Tibial nerve (tissue), 4 donors: ENCODE measurements at regions not wholly inside any gene's neighbourhood (a gene's known extent, or its start where the extent isn't known, plus 50 kb on each side); places are given as distances from the start of the nearest gene placed in this dataset.

Experiments
- EP300 ChIP-seq, 2 donors: sonication (generic); formaldehyde crosslinking; IDR thresholded peaks; one replicate each; pipeline ENCODE4 v1.6.1; 2017; ENCODE audit warnings: antibody characterized with exemption in 2 of 2, mild to moderate bottlenecking in 1 of 2
- POLR2A ChIP-seq, 2 donors: fragments of 450-650 bp; IDR thresholded peaks; one replicate each; pipeline ENCODE4 v1.6.1; 2017; ENCODE audit warnings: antibody characterized with exemption in 2 of 2, mild to moderate bottlenecking in 2 of 2, moderate library complexity in 2 of 2
- TF ChIP-seq, protein P1 (sequence below), 5 experiments: fragments of 200-600 bp in 3 of 5; fragments of 450-650 bp in 2 of 5; sonication (generic) in 3 of 5; IDR thresholded peaks; one replicate each; pipeline ENCODE4 v1.5.1; 2016 to 2019; ENCODE audit warnings: antibody characterized with exemption in 5 of 5, mild to moderate bottlenecking in 3 of 5, moderate library complexity in 2 of 5

DNA sequence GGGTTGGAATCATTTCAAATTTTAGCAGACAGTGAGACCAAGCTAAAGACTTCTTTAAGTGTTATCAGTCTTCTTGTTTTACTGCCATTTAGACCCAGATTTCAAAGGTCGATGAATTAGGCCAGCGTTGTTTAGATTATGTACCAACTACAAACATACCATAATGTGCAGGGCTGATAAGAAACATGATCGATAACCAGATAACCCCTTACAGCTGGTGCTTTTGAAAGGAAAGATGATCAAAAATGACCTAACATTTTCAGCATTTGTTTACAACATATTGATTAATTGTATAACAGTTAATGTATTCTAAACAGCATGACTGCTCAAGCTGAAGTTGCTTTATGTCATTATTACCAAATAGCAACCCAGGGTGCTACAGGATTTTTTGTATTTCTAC is 400.4 kb upstream of the FAM241A start:
- TF ChIP-seq, protein P1, sequence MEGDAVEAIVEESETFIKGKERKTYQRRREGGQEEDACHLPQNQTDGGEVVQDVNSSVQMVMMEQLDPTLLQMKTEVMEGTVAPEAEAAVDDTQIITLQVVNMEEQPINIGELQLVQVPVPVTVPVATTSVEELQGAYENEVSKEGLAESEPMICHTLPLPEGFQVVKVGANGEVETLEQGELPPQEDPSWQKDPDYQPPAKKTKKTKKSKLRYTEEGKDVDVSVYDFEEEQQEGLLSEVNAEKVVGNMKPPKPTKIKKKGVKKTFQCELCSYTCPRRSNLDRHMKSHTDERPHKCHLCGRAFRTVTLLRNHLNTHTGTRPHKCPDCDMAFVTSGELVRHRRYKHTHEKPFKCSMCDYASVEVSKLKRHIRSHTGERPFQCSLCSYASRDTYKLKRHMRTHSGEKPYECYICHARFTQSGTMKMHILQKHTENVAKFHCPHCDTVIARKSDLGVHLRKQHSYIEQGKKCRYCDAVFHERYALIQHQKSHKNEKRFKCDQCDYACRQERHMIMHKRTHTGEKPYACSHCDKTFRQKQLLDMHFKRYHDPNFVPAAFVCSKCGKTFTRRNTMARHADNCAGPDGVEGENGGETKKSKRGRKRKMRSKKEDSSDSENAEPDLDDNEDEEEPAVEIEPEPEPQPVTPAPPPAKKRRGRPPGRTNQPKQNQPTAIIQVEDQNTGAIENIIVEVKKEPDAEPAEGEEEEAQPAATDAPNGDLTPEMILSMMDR (IDR thresholded peaks at IDR 0.05) = no peak
- TF ChIP-seq POLR2A (IDR thresholded peaks at IDR 0.05) (no peak), EP300 (IDR thresholded peaks at IDR 0.05) (no peak)
